GM12878 (cell line): ENCODE measurements at regions not wholly inside any gene's neighbourhood (a gene's known extent, or its start where the extent isn't known, plus 50 kb on each side); places are given as distances from the start of the nearest gene placed in this dataset.

Experiments
- ATAC-seq: fragments of 200-7000 bp; cut with Tn5 transposase; 3 replicates; pipeline ENCODE4 v1.9.1; 2020; ENCODE audit warnings: mild to moderate bottlenecking, moderate library complexity
- BruUV-seq: library from RNA; stranded (reverse); fragments of 400-500 nt; replicated peaks from 2 replicates; lab custom pipeline; 2021; lab: Mats Ljungman, UMichigan
- CTCF ChIA-PET: fragments of 300-600 bp; sonication (Branson Sonifier 250); formaldehyde crosslinking; extraction: SDS; loops from one replicate; lab custom pipeline; 2021; ENCODE audit warnings: inconsistent platforms; lab: Yijun Ruan, JAX
- POLR2A ChIA-PET: fragments of 350-600 bp; formaldehyde crosslinking; extraction: SDS; loops from one replicate; lab custom pipeline; 2021; ENCODE audit warnings: inconsistent platforms; lab: Charles Lee
- RAD21 ChIA-PET: fragments of 300-600 bp; sonication (Branson Sonifier 250); formaldehyde crosslinking; loops from one replicate; lab custom pipeline; 2023; ENCODE audit warnings: antibody characterized with exemption; ENCODE audit not compliant: unreplicated experiment; lab: Charles Lee
- SMC1A ChIA-PET: fragments of 300-600 bp; sonication (Branson Sonifier 250); formaldehyde crosslinking; loops from one replicate; lab custom pipeline; 2023; ENCODE audit not compliant: unreplicated experiment, uncharacterized antibody; lab: Charles Lee
- DNase-seq: peaks from one replicate; pipeline ENCODE4 v3.0.0-alpha.2; 2011; ENCODE audit warnings: low read depth, low spot score
- FAIRE-seq: peaks from 3 replicates; lab custom pipeline; 2011; peaks lifted over from hg19 to GRCh38; lab: Jason Lieb, UNC
- H2AFZ ChIP-seq: 2 replicates; pipeline ENCODE4 v1.6.0; 2011; ENCODE audit warnings: low read depth, low read length, control low read depth; ENCODE audit not compliant: control insufficient read depth
- H3K27ac ChIP-seq: 2 replicates; pipeline ENCODE4 v1.5.1; 2011; ENCODE audit warnings: control low read depth; ENCODE audit not compliant: control insufficient read depth, insufficient read depth
- H3K27me3 ChIP-seq, 2 experiments: replicated peaks in 1 of 2; 2 replicates each; pipeline versions ENCODE4 v1.6.0 to v1.6.1; 2011; ENCODE audit warnings: low read length in 1 of 2; ENCODE audit not compliant: control insufficient read depth in 2 of 2, insufficient read depth in 2 of 2
- H3K36me3 ChIP-seq, 2 experiments: 2 replicates each; pipeline ENCODE4 v1.5.1; 2011; ENCODE audit warnings: low read length in 1 of 2; ENCODE audit not compliant: control insufficient read depth in 2 of 2, insufficient read depth in 2 of 2
- H3K4me1 ChIP-seq: 2 replicates; pipeline ENCODE4 v1.6.1; 2011; ENCODE audit warnings: mild to moderate bottlenecking, low read length, moderate library complexity, mixed read lengths; ENCODE audit not compliant: control insufficient read depth, insufficient read depth
- H3K4me2 ChIP-seq: 2 replicates; pipeline ENCODE4 v1.6.0; 2011; ENCODE audit warnings: control low read depth; ENCODE audit not compliant: control insufficient read depth, insufficient read depth
- H3K4me3 ChIP-seq: fragments of 200-600 bp; sonication (generic); 2 replicates; pipeline ENCODE4 v1.5.1; 2016
- H3K79me2 ChIP-seq: 2 replicates; pipeline ENCODE4 v1.6.0; 2011; ENCODE audit warnings: low read length; ENCODE audit not compliant: control insufficient read depth, insufficient read depth
- H3K9ac ChIP-seq: 2 replicates; pipeline ENCODE4 v1.8.0; 2011; ENCODE audit warnings: low read length, control low read depth, mixed read lengths; ENCODE audit not compliant: control insufficient read depth, insufficient read depth
- H3K9me3 ChIP-seq: replicated peaks from 3 replicates; pipeline ENCODE4 v1.5.1; 2011; ENCODE audit warnings: mild to moderate bottlenecking, low read length; ENCODE audit not compliant: control insufficient read depth, insufficient read depth
- H4K20me1 ChIP-seq: 2 replicates; pipeline ENCODE4 v1.6.0; 2011; ENCODE audit not compliant: control insufficient read depth, insufficient read depth
- BMI1 ChIP-seq: fragments of 450-650 bp; IDR thresholded peaks from 2 replicates; pipeline ENCODE4 v1.6.1; 2016; ENCODE audit warnings: mild to moderate bottlenecking, moderate library complexity, borderline replicate concordance
- CHD2 ChIP-seq: IDR thresholded peaks from 2 replicates; pipeline ENCODE4 v1.6.1; 2011; ENCODE audit warnings: low read depth, low read length, improper control_type of control experiment, borderline replicate concordance
- CUX1 ChIP-seq: IDR thresholded peaks from 2 replicates; pipeline ENCODE4 v1.6.1; 2012; ENCODE audit warnings: improper control_type of control experiment, low read depth, low read length; ENCODE audit not compliant: insufficient replicate concordance
- ELK1 ChIP-seq: IDR thresholded peaks from 2 replicates; pipeline ENCODE4 v1.6.1; 2012; ENCODE audit warnings: low read depth, low read length, improper control_type of control experiment
- HSF1 ChIP-seq: fragments of 150-350 bp; IDR thresholded peaks from 2 replicates; pipeline ENCODE4 v1.6.1; 2014; ENCODE audit warnings: mild to moderate bottlenecking, low read depth, low read length
- SMARCA5 ChIP-seq: fragments of 450-650 bp; IDR thresholded peaks from 2 replicates; pipeline ENCODE4 v1.6.1; 2017; ENCODE audit warnings: mild to moderate bottlenecking
- SREBF2 ChIP-seq: IDR thresholded peaks from 2 replicates; pipeline ENCODE4 v1.6.1; 2012; ENCODE audit warnings: mild to moderate bottlenecking, low read length
- SRF ChIP-seq, 2 experiments: IDR thresholded peaks; 2 replicates each; pipeline ENCODE4 v1.6.1; 2011; ENCODE audit warnings: low read depth in 2 of 2, low read length in 2 of 2, mild to moderate bottlenecking in 1 of 2, moderate library complexity in 1 of 2
- USF1 ChIP-seq: IDR thresholded peaks from 2 replicates; pipeline ENCODE4 v1.6.1; 2011; ENCODE audit warnings: borderline replicate concordance, low read depth, mild to moderate bottlenecking, moderate library complexity, mixed read lengths, low read length; ENCODE audit not compliant: insufficient read depth; ENCODE audit errors: extremely low read length
- WGBS: methylation state at CpG from one replicate; pipeline ENCODE4 v1.1.6; 2016; ENCODE audit warnings: low lambda C conversion rate; ENCODE audit not compliant: insufficient replicate concordance, insufficient coverage; ENCODE audit errors: missing lambda C conversion rate; 5-methylcytosine and 5-hydroxymethylcytosine counted together
- in situ Hi-C: fragments of 300-500 bp; cut with MboI; formaldehyde crosslinking; loops from 9 replicates; pipeline ENCODE4 v1.14.3; 2018; ENCODE audit warnings: mixed read lengths
- intact Hi-C: fragments of 100-400 bp; cut with micrococcal nuclease; formaldehyde crosslinking; loops from one replicate; pipeline ENCODE4 v1.14.2; 2022; ENCODE audit not compliant: unreplicated experiment

- CTCF ChIA-PET: interaction anchor here (1.2 to 1.6 kb wide), 2 partner anchors 10 to 368 kb away, joined by 3 to 8 read pairs; no protein-coding TSS in a partner anchor
- Histone ChIP-seq H3K27me3 (no peaks in the 10 kb centered on the region), H3K9me3 (no peaks in the 10 kb centered on the region), H3K36me3 (no peaks in the 10 kb centered on the region), H3K4me2 (no peak overlapping the region), H3K4me1 (no peaks in the 10 kb centered on the region), H4K20me1 (no peaks in the 10 kb centered on the region), H3K27ac (no peak overlapping the region), H3K4me3 (no peak overlapping the region), H3K79me2 (no peaks in the 10 kb centered on the region), H2AFZ (no peak overlapping the region), H3K9ac (no peak overlapping the region)
- in situ Hi-C loops (no loop called here), intact Hi-C loops (no loop called here)
- DNase-seq (no peak), ATAC-seq (no peak), FAIRE-seq (no peak)
- no TSS peak for BruUV-seq
- RAD21 ChIA-PET: interaction anchor here (1.0 kb wide), 1 partner anchor 53 kb away, joined by 3 read pairs; no protein-coding TSS in a partner anchor
- POLR2A ChIA-PET: no interaction called here
- TF ChIP-seq ELK1 (no peak), USF1 (no peak), HSF1 (no peak), SREBF2 (no peak), CUX1 (no peak), BMI1 (no peak), CHD2 (no peak), SMARCA5 (no peak), SRF (IDR thresholded peaks at IDR 0.05; ENCODE audit: low read depth in 2 of 2, low read length in 2 of 2) (no peak)
- SMC1A ChIA-PET: interaction anchor here (0.8 to 2.1 kb wide), 5 partner anchors 10 to 64 kb away, joined by 3 to 7 read pairs (median 4); no protein-coding TSS in a partner anchor
- WGBS: 43% methylated on average over 6 of the region's 6 CpGs
These were observed 216.0 kb downstream of the ZNF326 start for GRCh38 chr1:90210633-90211491.
